Thymus (tissue), 11 donors: ENCODE measurements at regions not wholly inside any gene's neighbourhood (a gene's known extent, or its start where the extent isn't known, plus 50 kb on each side); places are given as distances from the start of the nearest gene placed in this dataset.

ENCODE experiments used
- DNase-seq, 9 donors: peaks; one replicate each; pipeline ENCODE4 v3.0.0-alpha.2; 2013; ENCODE audit warnings: low spot score in 9 of 9, low read depth in 6 of 9, missing footprints in 1 of 9
- H3K27ac ChIP-seq, 2 donors: one replicate each; pipeline ENCODE4 v1.5.1; 2013; ENCODE audit warnings: control low read depth in 1 of 2, low read depth in 1 of 2, low read length in 1 of 2, mild to moderate bottlenecking in 1 of 2, moderate library complexity in 1 of 2
- H3K27me3 ChIP-seq, 2 donors: one replicate each; pipeline ENCODE4 v1.5.1; 2013; ENCODE audit warnings: low read length in 1 of 2; ENCODE audit not compliant: control insufficient read depth in 2 of 2, insufficient read depth in 1 of 2
- H3K36me3 ChIP-seq, 2 donors: one replicate each; pipeline ENCODE4 v1.5.1; 2013; ENCODE audit warnings: low read length in 1 of 2, mild to moderate bottlenecking in 1 of 2, moderate library complexity in 1 of 2; ENCODE audit not compliant: control insufficient read depth in 2 of 2, insufficient read depth in 2 of 2
- H3K4me1 ChIP-seq, 2 donors: one replicate each; pipeline ENCODE4 v1.5.1; 2013; ENCODE audit warnings: low read length in 2 of 2; ENCODE audit not compliant: control insufficient read depth in 2 of 2, insufficient read depth in 2 of 2
- H3K4me3 ChIP-seq, 2 donors: one replicate each; pipeline ENCODE4 v1.5.1; 2013; ENCODE audit warnings: low read length in 2 of 2, control low read depth in 1 of 2, mild to moderate bottlenecking in 1 of 2
- H3K9me3 ChIP-seq, 2 donors: one replicate each; pipeline ENCODE4 v1.5.1; 2013; ENCODE audit warnings: low read length in 1 of 2, mild to moderate bottlenecking in 1 of 2; ENCODE audit not compliant: control insufficient read depth in 2 of 2, insufficient read depth in 1 of 2
- WGBS: extraction: QIAGEN DNeasy Blood & Tissue Kit; methylation state at CpG from one replicate; pipeline ENCODE4 v1.1.7; 2013; 5-methylcytosine and 5-hydroxymethylcytosine counted together
- donor health status: healthy.

DNA sequence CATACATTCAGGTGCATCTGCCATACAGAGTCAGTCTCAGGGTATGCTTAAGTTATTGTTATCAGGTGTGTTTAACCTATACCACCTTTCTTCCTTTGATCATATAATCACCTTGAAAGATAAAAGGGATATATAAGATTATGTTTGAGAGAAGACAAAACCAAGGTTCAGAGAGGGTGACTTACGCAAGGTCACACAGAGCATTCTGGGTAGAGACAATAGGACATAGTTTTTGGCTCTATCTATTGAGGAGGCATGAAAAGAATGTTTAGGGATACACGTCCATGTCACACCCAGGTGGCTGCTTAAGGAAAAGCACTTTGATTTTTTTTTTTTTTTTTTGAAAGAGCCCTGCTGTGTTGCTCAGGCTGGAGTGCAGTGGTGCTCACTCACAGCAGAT is 327.1 kb upstream of the RPS6KA3 start:
- Histone ChIP-seq H3K27me3 (no peaks in the 10 kb centered on the region), H3K36me3 (no peaks in the 10 kb centered on the region), H3K27ac (no peak overlapping the region), H3K4me3 (no peak overlapping the region), H3K4me1 (no peaks in the 10 kb centered on the region), H3K9me3 (no peaks in the 10 kb centered on the region)
- 83% methylated on average over 2 of the region's 2 CpGs for WGBS
- DNase-seq, result no peak

DNA sequence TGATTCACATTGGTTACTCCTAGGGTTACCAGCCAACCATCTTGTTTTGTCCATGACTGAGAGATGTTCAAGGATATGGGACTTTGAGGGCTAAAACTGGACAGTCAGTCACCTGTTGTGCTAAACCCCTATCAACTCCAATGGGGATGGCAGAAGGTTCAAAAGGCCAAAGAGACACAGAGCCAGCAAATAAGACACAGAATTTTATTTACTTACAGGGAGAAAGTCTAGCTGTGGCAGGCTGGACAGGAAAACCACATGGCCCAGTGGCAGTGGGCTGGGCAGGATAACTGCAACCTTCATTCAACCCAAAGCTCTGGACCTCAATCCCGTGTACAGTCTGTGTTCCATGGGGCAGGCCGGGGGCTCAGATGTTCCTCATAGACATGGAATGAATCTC is 326.7 kb upstream of the RPS6KA3 start:
- Histone ChIP-seq H3K9me3 (no peaks in the 10 kb centered on the region), H3K36me3 (no peaks in the 10 kb centered on the region), H3K4me1 (no peaks in the 10 kb centered on the region), H3K4me3 (no peak overlapping the region), H3K27me3 (no peaks in the 10 kb centered on the region), H3K27ac (no peak overlapping the region)
- no peak for DNase-seq
- 84% methylated on average over 2 of the region's 2 CpGs for WGBS

DNA sequence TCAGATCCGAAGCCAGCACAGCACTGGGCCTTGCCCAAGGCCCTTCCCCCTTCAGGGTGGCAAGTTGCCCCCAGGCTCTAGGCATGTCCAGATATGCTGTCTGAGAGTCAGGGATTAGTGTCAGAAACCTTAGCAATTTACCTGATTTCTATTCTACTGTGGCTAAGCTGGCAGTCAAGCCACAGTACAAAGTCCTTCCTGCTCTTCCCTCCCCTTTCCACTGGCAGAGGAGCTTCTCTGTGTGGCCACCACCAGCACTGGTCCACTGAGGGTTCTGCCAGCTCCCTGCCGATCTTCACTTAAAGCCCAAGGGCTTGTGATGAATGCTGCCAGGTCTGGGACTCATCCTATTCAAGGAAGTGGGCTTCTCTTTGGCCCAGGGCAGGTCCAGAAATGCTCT is 324.5 kb upstream of the RPS6KA3 start:
- Histone ChIP-seq H3K36me3 (no peaks in the 10 kb centered on the region), H3K4me1 (no peaks in the 10 kb centered on the region), H3K4me3 (no peak overlapping the region), H3K9me3 (no peaks in the 10 kb centered on the region), H3K27me3 (no peaks in the 10 kb centered on the region), H3K27ac (no peak overlapping the region)
- 81% methylated on average over 2 of the region's 2 CpGs for WGBS
- DNase-seq, result no peak

DNA sequence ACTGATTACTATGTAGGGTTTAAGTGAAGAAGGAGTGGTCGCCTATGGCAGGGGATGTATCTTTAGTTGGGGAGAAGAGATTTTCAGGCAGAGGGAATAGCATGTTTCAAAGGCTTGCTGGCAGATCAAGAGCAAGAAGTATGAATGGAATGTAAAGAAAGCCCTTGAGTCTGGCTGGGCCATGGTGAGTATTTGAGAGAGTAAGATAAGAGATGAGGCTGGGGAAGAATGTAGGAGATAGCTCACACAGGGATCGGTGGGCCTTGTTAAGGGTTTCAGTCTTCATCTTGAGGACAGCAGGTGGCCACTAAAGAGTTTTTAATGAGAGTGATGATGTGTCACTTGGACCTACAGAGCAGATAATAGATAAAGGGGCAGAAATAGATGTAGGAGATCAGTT is 319.1 kb upstream of the RPS6KA3 start:
- DNase-seq, result no peak
- Histone ChIP-seq H3K9me3 (no peaks in the 10 kb centered on the region), H3K36me3 (no peaks in the 10 kb centered on the region), H3K4me1 (no peaks in the 10 kb centered on the region), H3K27ac (no peak overlapping the region), H3K27me3 (no peaks in the 10 kb centered on the region), H3K4me3 (no peak overlapping the region)
- WGBS, result 81% methylated on average over 2 of the region's 2 CpGs

DNA sequence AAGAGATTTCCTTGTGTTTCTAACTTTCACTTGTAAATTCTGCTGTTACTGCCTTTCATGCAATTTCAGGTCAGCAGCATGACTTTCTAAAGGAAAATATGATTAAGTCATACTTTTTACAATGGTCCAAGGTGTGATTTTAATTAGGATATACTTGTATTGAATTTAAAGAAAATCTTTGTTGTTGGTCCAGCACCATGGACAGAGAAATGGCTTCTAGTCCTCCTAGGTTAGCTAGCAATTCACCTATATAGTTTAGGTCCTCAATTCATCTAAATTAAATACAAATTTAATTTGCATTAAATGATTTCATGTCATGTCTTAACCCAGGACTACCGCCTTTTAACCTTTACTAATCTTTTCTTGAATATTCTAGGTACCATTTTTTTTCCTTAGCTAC is 304.9 kb upstream of the RPS6KA3 start:
- no peak overlapping the region for H3K27ac ChIP-seq
- H3K9me3 ChIP-seq, result no peaks in the 10 kb centered on the region
- no peak overlapping the region for H3K4me3 ChIP-seq
- no peaks in the 10 kb centered on the region for H3K27me3 ChIP-seq
- 77% methylated on average over 1 of the region's 1 CpG for WGBS
- DNase-seq, result no peak
- no peaks in the 10 kb centered on the region for H3K36me3 ChIP-seq
- no peaks in the 10 kb centered on the region for H3K4me1 ChIP-seq

DNA sequence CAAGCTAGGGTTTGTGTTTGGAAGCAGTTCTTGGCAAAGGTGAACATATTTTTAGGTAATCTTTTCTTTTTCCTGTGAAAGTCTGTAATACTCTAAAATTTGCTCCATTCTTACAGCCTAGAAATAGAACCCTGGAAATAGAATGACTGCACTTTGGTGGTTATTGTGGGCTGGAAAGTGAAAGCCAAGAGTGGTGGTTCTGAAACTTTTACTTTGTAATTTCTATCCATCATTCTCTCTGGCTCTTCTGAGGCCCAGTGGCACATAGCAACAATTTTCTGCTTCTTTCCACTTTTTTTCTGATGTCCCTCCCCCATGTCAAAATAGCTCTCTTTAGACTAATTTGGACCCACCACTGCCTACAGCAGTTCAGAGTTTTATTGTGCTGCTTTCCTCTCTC is 300.4 kb upstream of the RPS6KA3 start:
- Histone ChIP-seq H3K27me3 (no peaks in the 10 kb centered on the region), H3K9me3 (no peaks in the 10 kb centered on the region), H3K4me3 (no peak overlapping the region), H3K27ac (no peak overlapping the region), H3K4me1 (no peaks in the 10 kb centered on the region), H3K36me3 (no peaks in the 10 kb centered on the region)
- DNase-seq, result no peak

DNA sequence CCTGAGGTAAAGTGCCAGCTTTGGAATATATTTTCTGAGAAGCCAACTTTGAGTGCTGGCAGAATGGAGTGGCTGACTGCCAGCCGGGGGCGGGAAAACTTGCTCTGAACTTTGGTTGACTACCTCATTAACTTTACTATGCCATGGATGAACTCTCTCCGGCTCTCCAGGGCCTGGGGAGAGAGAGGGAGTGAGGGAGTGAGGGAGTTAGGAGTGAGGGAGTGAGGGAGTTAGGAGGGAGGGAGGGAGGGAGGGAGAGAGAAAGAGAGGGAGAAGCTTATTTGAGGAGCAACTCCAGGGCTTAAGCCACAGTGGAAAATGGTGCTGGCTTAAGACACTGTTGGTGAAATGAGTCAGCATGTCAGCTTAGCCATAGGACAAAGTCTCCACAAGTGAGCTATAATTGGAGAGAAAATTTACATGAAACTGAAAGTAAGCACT is 280.9 kb upstream of the RPS6KA3 start:
- no peaks in the 10 kb centered on the region for H3K36me3 ChIP-seq
- no peak overlapping the region for H3K27ac ChIP-seq
- no peaks in the 10 kb centered on the region for H3K4me1 ChIP-seq
- no peak for DNase-seq
- H3K9me3 ChIP-seq, result peaks cover 0 to 2% of the 10 kb centered on the region in 2 donors
- no peaks in the 10 kb centered on the region for H3K27me3 ChIP-seq
- 97% methylated on average over 3 of the region's 3 CpGs for WGBS
- no peak overlapping the region for H3K4me3 ChIP-seq

DNA sequence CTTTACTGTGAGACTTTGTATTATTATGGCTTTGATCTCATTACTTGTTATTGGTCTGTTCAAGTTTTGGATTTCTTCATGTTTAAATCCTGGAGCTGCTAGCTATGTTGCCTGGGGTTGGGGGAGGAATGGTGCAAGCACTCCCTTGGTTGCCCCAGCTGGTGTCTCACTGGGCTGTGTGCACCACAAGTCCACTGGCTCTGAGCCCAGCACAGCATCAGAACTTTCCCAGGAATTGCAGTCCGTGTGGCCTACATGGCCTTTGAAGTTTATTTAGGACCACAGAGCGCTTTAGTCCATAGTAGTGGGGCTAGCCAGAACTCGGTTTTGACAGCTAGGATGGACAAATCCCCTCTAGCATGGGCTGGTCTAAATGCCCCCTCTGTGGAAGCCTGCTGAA is 278.8 kb upstream of the RPS6KA3 start:
- Histone ChIP-seq H3K27me3 (no peaks in the 10 kb centered on the region), H3K4me3 (no peak overlapping the region), H3K9me3 (peaks cover 0 to 9% of the 10 kb centered on the region in 2 donors), H3K4me1 (no peaks in the 10 kb centered on the region), H3K27ac (no peak overlapping the region), H3K36me3 (no peaks in the 10 kb centered on the region)
- DNase-seq, result no peak
- WGBS, result 91% methylated on average over 3 of the region's 3 CpGs

DNA sequence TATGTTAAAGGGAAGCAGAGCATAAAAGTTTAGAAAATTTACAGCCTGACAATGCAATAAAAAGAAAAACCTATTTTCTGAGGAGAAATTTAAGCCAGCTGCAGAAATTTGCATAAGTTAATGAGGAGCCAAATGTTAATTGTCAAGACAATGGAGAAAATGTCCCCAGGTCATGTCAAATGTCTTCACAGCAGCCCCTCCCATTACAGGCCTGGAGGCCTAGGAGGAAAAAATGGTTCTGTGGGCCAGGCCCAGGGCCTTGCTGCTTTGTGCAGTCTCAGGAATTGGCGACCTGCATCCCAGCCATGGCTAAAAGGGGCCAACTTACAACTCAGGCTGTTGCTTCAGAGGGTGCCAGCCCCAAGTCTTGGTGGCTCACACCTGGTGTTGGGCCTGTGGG is 275.4 kb upstream of the RPS6KA3 start:
- no peaks in the 10 kb centered on the region for H3K36me3 ChIP-seq
- 84% methylated on average over 1 of the region's 1 CpG for WGBS

DNA sequence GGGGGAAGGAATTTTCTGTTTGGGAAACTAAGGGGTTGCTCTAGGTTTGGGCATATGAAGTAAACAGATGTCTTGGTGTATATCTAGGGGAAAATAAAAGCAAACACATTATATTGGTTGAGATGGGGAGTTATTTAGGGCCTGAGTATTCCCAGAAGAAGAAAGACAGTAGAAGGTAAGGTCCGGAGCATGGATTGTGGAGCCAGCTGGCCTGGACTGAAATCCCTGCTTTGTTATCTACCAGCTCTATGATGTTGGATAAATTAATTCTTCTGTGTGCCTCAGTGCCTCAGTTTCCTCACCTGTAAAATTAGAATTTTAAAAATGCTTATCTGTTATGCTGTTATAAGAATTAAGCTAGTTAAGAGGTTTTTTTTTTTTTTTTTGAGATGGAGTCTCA is 272.3 kb upstream of the RPS6KA3 start:
- H3K36me3 ChIP-seq, result no peaks in the 10 kb centered on the region
- H3K4me1 ChIP-seq, result no peaks in the 10 kb centered on the region
- WGBS, result 100% methylated on average over 1 of the region's 1 CpG
- no peak overlapping the region for H3K27ac ChIP-seq
- peaks cover 0 to under 1% of the 10 kb centered on the region in 2 donors for H3K27me3 ChIP-seq
- no peak overlapping the region for H3K4me3 ChIP-seq
- H3K9me3 ChIP-seq, result peaks cover 0 to 9% of the 10 kb centered on the region in 2 donors
- no peak for DNase-seq

More for the DNA sequence above, 275.4 kb upstream of the RPS6KA3 start:
- Histone ChIP-seq H3K9me3 (peaks cover 0 to 9% of the 10 kb centered on the region in 2 donors), H3K27me3 (no peaks in the 10 kb centered on the region), H3K4me3 (no peak overlapping the region), H3K27ac (no peak overlapping the region), H3K4me1 (no peaks in the 10 kb centered on the region)
- no peak for DNase-seq
